Gastroesophageal sphincter (tissue), 3 donors: ENCODE measurements at regions not wholly inside any gene's neighbourhood (a gene's known extent, or its start where the extent isn't known, plus 50 kb on each side); places are given as distances from the start of the nearest gene placed in this dataset.

Experiments used
- CTCF ChIP-seq, 4 experiments: fragments of 200-600 bp in 2 of 4; fragments of 450-650 bp in 2 of 4; sonication (generic) in 1 of 4; IDR thresholded peaks; one replicate each; pipeline ENCODE4 v1.5.1; 2017 to 2019; ENCODE audit warnings: antibody characterized with exemption in 4 of 4, mild to moderate bottlenecking in 2 of 4, moderate library complexity in 2 of 4
- POLR2AphosphoS5 ChIP-seq: sonication (generic); formaldehyde crosslinking; IDR thresholded peaks from one replicate; pipeline ENCODE4 v1.6.1; 2017; ENCODE audit warnings: antibody characterized with exemption

- TF ChIP-seq CTCF (IDR thresholded peaks at IDR 0.05): no peak
- no peak for TF ChIP-seq POLR2AphosphoS5
Observed at GRCh38 chr17:54282886-54283285, 460.2 kb downstream of the KIF2B start.
